ENCODE measurements at regions not wholly inside any gene's neighbourhood (a gene's known extent, or its start where the extent isn't known, plus 50 kb on each side); places are given as distances from the start of the nearest gene placed in this dataset.

GRCh38 chr2:211027976-211028375, 471.6 kb downstream of the CPS1 start:
- no peak for TF ChIP-seq EZH2 (IDR thresholded peaks at IDR 0.05; ENCODE audit: low read length, missing control alignments)
- TF ChIP-seq, protein P1, sequence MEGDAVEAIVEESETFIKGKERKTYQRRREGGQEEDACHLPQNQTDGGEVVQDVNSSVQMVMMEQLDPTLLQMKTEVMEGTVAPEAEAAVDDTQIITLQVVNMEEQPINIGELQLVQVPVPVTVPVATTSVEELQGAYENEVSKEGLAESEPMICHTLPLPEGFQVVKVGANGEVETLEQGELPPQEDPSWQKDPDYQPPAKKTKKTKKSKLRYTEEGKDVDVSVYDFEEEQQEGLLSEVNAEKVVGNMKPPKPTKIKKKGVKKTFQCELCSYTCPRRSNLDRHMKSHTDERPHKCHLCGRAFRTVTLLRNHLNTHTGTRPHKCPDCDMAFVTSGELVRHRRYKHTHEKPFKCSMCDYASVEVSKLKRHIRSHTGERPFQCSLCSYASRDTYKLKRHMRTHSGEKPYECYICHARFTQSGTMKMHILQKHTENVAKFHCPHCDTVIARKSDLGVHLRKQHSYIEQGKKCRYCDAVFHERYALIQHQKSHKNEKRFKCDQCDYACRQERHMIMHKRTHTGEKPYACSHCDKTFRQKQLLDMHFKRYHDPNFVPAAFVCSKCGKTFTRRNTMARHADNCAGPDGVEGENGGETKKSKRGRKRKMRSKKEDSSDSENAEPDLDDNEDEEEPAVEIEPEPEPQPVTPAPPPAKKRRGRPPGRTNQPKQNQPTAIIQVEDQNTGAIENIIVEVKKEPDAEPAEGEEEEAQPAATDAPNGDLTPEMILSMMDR (conservative IDR thresholded peaks at IDR 0.05 in 1 of 2, IDR thresholded peaks at IDR 0.05 in 1 of 2; ENCODE audit: low read depth in 1 of 2, low read length in 2 of 2), result no peak
